ENCODE measurements at regions not wholly inside any gene's neighbourhood (a gene's known extent, or its start where the extent isn't known, plus 50 kb on each side); places are given as distances from the start of the nearest gene placed in this dataset.

DNA sequence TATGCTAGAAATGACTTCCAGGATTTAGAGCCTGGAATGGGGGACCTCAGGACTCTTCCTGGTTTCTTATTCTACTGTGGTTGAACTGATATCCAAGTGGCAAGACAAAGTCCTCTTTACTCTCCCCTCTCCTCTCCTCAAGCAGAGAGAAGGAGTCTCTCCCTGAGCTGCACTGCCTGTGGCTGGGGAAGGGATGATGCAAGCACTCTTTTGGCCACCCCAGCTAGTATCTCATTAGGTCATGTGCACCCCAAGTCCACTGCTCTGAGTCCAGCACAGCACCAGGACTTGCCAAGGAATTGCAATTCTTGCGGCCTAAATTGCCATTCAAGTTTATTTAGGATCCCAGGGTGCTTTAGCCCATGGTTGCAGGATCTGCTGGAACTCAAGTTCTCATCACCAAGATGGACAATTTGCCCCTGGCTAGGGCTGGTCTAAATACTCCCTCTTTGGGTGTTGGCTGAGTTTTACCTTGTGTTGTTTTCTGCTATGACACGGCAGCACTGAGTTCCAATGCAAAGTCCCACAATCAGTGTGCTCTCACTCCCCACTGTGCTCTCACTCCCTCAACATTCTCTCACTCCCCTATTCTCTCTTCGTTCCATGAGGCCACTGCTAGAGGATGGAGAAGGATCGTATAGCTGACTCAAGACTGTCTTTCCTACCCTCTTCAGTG, 172.2 kb downstream of the TM2D1 start:
- H3K79me1 ChIP-seq (ENCODE audit: insufficient read depth, low read depth, low read length, poor library complexity, severe bottlenecking), result no peaks in the 10 kb centered on the region
- H2AFZ ChIP-seq (ENCODE audit: low read length), result no peak overlapping the region
- H3T11ph ChIP-seq (ENCODE audit: low read length), result no peak overlapping the region
- H3K27me3 ChIP-seq (ENCODE audit: insufficient read depth, low read length), result no peaks in the 10 kb centered on the region
- H3K18ac ChIP-seq (ENCODE audit: insufficient read length, low read depth, low read length), result no peak overlapping the region
- TF ChIP-seq, protein P1, sequence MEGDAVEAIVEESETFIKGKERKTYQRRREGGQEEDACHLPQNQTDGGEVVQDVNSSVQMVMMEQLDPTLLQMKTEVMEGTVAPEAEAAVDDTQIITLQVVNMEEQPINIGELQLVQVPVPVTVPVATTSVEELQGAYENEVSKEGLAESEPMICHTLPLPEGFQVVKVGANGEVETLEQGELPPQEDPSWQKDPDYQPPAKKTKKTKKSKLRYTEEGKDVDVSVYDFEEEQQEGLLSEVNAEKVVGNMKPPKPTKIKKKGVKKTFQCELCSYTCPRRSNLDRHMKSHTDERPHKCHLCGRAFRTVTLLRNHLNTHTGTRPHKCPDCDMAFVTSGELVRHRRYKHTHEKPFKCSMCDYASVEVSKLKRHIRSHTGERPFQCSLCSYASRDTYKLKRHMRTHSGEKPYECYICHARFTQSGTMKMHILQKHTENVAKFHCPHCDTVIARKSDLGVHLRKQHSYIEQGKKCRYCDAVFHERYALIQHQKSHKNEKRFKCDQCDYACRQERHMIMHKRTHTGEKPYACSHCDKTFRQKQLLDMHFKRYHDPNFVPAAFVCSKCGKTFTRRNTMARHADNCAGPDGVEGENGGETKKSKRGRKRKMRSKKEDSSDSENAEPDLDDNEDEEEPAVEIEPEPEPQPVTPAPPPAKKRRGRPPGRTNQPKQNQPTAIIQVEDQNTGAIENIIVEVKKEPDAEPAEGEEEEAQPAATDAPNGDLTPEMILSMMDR (conservative IDR thresholded peaks at IDR 0.05), result no peak
- no peaks in the 10 kb centered on the region for H4K20me1 ChIP-seq (ENCODE audit: control insufficient read depth, insufficient read depth, insufficient read length)
- peaks cover 9 to 12% of the 10 kb centered on the region in 2 experiments; a peak in 4 of 5 replicates for H3K9me3 Mint-ChIP-seq
- no peaks in the 10 kb centered on the region for H3K27me3 Mint-ChIP-seq (ENCODE audit: low read depth)
- no peak overlapping the region for H2BK120ac ChIP-seq (ENCODE audit: low read depth, low read length, poor library complexity, severe bottlenecking)
- peak overlapping the region in 1 of 3 experiments; percentile 28; a peak in 1 of 7 replicates for H3K27ac Mint-ChIP-seq
- H3K9ac ChIP-seq (ENCODE audit: extremely low read depth, insufficient read length, low read length), result no peak overlapping the region
- no CpG with 5 or more reads among the region's 4 CpGs for WGBS (ENCODE audit: extremely low coverage, insufficient read length, low lambda C conversion rate)
- H4K5ac ChIP-seq (ENCODE audit: insufficient read length, low read depth, low read length), result no peak overlapping the region
- H2BK20ac ChIP-seq (ENCODE audit: low read depth, low read length, poor library complexity, severe bottlenecking), result no peak overlapping the region
- no peaks in the 10 kb centered on the region for H3K4me1 ChIP-seq (ENCODE audit: insufficient read depth, low read length)
- H3K79me2 ChIP-seq (ENCODE audit: insufficient read depth, low read length), result no peaks in the 10 kb centered on the region
- H3K23ac ChIP-seq (ENCODE audit: insufficient read length, low read depth, low read length), result no peak overlapping the region
- no peak overlapping the region for H3K4me2 ChIP-seq (ENCODE audit: insufficient read depth, insufficient read length, low read length)
- no peak overlapping the region for H3K14ac ChIP-seq (ENCODE audit: insufficient read depth, low read length)
- no peak for DNase-seq
- H3K4me3 Mint-ChIP-seq, result no peak overlapping the region
- no peaks in the 10 kb centered on the region for H3K23me2 ChIP-seq (ENCODE audit: insufficient read length, low read depth, low read length, poor library complexity, severe bottlenecking)
- H2BK5ac ChIP-seq (ENCODE audit: insufficient read length, low read length), result no peak overlapping the region
- H3K56ac ChIP-seq (ENCODE audit: insufficient read length, low read depth, low read length), result no peak overlapping the region
- no peak overlapping the region for H2AK5ac ChIP-seq (ENCODE audit: insufficient read length, low read length)
- H3K4ac ChIP-seq (ENCODE audit: low read depth, low read length), result no peak overlapping the region
- no peak overlapping the region for H2BK12ac ChIP-seq (ENCODE audit: insufficient read length, low read depth, low read length)
- no peaks in the 10 kb centered on the region for H3K9me3 ChIP-seq (ENCODE audit: control insufficient read depth, low read depth, low read length)
- no peak overlapping the region for H3K27ac ChIP-seq (ENCODE audit: insufficient read length, low read depth, low read length)
- H2BK15ac ChIP-seq (ENCODE audit: low read depth, low read length), result no peak overlapping the region
- no peak overlapping the region for H4K91ac ChIP-seq (ENCODE audit: insufficient read length, low read depth, low read length)
- peaks cover 0 to 6% (median 5%) of the 10 kb centered on the region in 3 experiments; a peak in 4 of 7 replicates for H3K36me3 Mint-ChIP-seq (ENCODE audit: insufficient read depth in 1 of 3, low read depth in 3 of 3)
- no peak overlapping the region for H4K8ac ChIP-seq (replicated peaks; ENCODE audit: insufficient read length, low read depth, low read length)
- H3K4me1 Mint-ChIP-seq, result no peaks in the 10 kb centered on the region

Measured in H9 (cell line).